ENCODE measurements at regions not wholly inside any gene's neighbourhood (a gene's known extent, or its start where the extent isn't known, plus 50 kb on each side); places are given as distances from the start of the nearest gene placed in this dataset.

DNA sequence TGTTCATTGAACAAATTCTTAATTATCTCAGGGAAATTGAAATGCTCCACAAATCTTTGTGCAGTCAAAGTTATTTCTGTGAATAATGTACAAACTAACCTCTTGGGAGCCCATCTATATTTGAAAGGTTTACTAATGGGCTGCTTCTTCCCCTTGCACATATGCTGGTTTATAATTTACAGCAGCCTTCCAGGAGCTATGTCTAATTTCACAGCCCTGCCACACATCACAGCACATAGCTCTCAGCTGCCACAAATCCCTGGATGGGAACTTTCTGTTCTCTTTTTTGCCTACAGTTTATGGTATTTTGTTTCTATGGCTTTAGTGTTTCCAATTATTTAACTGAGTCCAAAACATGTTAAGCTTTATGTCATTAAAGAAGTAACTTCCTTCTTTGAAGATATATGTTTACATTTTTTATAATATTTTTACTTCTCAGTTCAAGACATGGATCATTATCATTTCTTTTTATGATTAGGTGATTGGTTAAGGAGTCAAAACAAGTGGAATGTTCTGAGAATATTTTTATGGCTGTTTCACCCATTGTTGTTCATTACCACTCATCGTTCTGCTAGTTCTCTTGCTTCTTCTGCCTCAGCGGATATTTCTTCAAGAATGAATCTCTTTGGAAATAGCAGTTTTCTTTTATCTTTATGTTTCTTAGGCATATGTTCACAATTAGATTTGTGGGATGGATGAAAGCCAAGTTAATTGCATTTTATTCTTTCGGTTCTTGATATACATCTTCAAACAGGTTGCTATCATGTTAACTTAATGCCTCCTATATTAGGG lies 475.6 kb upstream of the MIS18BP1 start:
- intact Hi-C loops (cut with DNase I), result no loop called here
- H3K9me3 ChIP-seq, result no peaks in the 10 kb centered on the region
- no peak overlapping the region for H3K27ac ChIP-seq
- no peak overlapping the region for H3K4me3 ChIP-seq
- ATAC-seq, result no peak
- H3K27me3 ChIP-seq, result no peaks in the 10 kb centered on the region
- no peak for TF ChIP-seq POLR2A (IDR thresholded peaks at IDR 0.05)
- TF ChIP-seq, protein P1, sequence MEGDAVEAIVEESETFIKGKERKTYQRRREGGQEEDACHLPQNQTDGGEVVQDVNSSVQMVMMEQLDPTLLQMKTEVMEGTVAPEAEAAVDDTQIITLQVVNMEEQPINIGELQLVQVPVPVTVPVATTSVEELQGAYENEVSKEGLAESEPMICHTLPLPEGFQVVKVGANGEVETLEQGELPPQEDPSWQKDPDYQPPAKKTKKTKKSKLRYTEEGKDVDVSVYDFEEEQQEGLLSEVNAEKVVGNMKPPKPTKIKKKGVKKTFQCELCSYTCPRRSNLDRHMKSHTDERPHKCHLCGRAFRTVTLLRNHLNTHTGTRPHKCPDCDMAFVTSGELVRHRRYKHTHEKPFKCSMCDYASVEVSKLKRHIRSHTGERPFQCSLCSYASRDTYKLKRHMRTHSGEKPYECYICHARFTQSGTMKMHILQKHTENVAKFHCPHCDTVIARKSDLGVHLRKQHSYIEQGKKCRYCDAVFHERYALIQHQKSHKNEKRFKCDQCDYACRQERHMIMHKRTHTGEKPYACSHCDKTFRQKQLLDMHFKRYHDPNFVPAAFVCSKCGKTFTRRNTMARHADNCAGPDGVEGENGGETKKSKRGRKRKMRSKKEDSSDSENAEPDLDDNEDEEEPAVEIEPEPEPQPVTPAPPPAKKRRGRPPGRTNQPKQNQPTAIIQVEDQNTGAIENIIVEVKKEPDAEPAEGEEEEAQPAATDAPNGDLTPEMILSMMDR (IDR thresholded peaks at IDR 0.05), result no peak
- 31 to 63% methylated on average over 3 of the region's 3 CpGs for WGBS, 2 donors
- no peaks in the 10 kb centered on the region for H3K4me1 ChIP-seq
- no peak for DNase-seq
- no peaks in the 10 kb centered on the region for H3K36me3 ChIP-seq (replicated peaks in 1 of 2; ENCODE audit: insufficient read depth in 1 of 2, low read depth in 2 of 2)

DNA sequence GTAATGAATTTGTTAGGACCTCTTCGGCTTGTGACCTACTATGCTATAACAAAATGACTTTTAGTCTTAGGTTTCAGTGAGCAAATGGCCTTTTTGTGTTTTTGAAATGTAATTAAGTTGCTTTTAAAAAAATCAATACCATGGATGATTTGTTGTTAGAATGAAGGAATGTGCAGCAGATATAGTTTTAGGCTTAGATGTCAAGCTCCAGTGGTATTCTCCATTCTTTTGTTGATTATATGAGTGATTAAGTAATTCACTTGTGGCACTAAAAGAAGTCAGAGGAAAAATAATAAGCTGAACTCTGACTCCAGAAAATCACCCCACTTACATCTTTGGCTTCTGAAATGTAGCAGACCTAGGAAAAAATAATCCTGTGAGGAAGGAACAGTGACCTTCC lies 474.1 kb upstream of the MIS18BP1 start:
- Histone ChIP-seq H3K4me1 (no peaks in the 10 kb centered on the region), H3K36me3 (replicated peaks in 1 of 2; ENCODE audit: insufficient read depth in 1 of 2, low read depth in 2 of 2) (no peaks in the 10 kb centered on the region), H3K27ac (no peak overlapping the region), H3K27me3 (no peaks in the 10 kb centered on the region), H3K4me3 (no peak overlapping the region), H3K9me3 (no peaks in the 10 kb centered on the region)
- ATAC-seq (no peak), DNase-seq (no peak)
- TF ChIP-seq, protein P1 (IDR thresholded peaks at IDR 0.05), result no peak
- no peak for TF ChIP-seq POLR2A (IDR thresholded peaks at IDR 0.05)
- WGBS, 2 donors, result 61 to 66% methylated on average over 1 of the region's 1 CpG
- intact Hi-C loops (cut with DNase I), result no loop called here

- Histone ChIP-seq H3K27ac (no peak overlapping the region), H3K36me3 (replicated peaks in 1 of 2; ENCODE audit: insufficient read depth in 1 of 2, low read depth in 2 of 2) (no peaks in the 10 kb centered on the region), H3K4me3 (no peak overlapping the region), H3K27me3 (no peaks in the 10 kb centered on the region), H3K9me3 (peaks cover 0 to 9% (median 3%) of the 10 kb centered on the region in 3 donors), H3K4me1 (no peaks in the 10 kb centered on the region)
- TF ChIP-seq, protein P1 (IDR thresholded peaks at IDR 0.05), result no peak
- no peak for TF ChIP-seq POLR2A (IDR thresholded peaks at IDR 0.05)
- no peak for DNase-seq
- no peak for ATAC-seq
- intact Hi-C loops (cut with DNase I), result no loop called here
Observed at GRCh38 chr14:45721472-45721871, 468.5 kb upstream of the MIS18BP1 start.

DNA sequence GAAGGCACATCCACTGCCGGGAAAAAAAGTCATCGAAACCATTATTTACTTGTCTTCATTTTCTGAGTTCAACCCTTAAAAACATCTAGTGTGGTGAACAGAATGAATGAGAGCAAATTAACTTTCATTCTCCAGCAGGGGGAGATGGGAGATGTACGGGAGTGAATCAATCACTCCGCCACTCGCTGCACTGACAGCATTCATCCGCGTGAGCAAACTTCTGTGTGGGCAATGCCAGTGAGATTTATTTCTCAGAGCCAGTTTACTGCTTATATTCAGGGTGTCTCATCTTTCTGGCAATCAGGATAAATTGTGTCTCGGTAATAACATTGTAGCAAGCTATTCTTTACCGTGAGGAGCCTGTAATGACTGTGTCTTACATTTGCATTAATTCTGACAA lies 463.6 kb upstream of the MIS18BP1 start:
- 59 to 69% methylated on average over 9 of the region's 9 CpGs for WGBS, 2 donors
- DNase-seq (no peak), ATAC-seq (no peak)
- no peak overlapping the region for H3K4me3 ChIP-seq
- no peaks in the 10 kb centered on the region for H3K36me3 ChIP-seq (replicated peaks in 1 of 2; ENCODE audit: insufficient read depth in 1 of 2, low read depth in 2 of 2)
- H3K27ac ChIP-seq, result no peak overlapping the region
- H3K9me3 ChIP-seq, result peaks cover 0 to 9% (median 3%) of the 10 kb centered on the region in 3 donors
- H3K4me1 ChIP-seq, result no peaks in the 10 kb centered on the region
- no peaks in the 10 kb centered on the region for H3K27me3 ChIP-seq
- TF ChIP-seq, protein P1 (IDR thresholded peaks at IDR 0.05), result no peak
- no peak for TF ChIP-seq POLR2A (IDR thresholded peaks at IDR 0.05)
- intact Hi-C loops (cut with DNase I), result no loop called here

- H3K9me3 ChIP-seq, result peaks cover 0 to 9% (median 3%) of the 10 kb centered on the region in 3 donors
- ATAC-seq, result no peak
- DNase-seq, result no peak
- 74 to 96% methylated on average over 1 of the region's 1 CpG for WGBS, 2 donors
- H3K4me1 ChIP-seq, result no peaks in the 10 kb centered on the region
- no peaks in the 10 kb centered on the region for H3K36me3 ChIP-seq (replicated peaks in 1 of 2; ENCODE audit: insufficient read depth in 1 of 2, low read depth in 2 of 2)
- H3K27me3 ChIP-seq, result no peaks in the 10 kb centered on the region
- TF ChIP-seq POLR2A (IDR thresholded peaks at IDR 0.05), result no peak
- H3K27ac ChIP-seq, result no peak overlapping the region
- intact Hi-C loops (cut with DNase I), result no loop called here
- H3K4me3 ChIP-seq, result no peak overlapping the region
Observed at GRCh38 chr14:45715946-45716345, 462.9 kb upstream of the MIS18BP1 start.
